Lower leg skin (tissue), 3 donors: ENCODE measurements at regions not wholly inside any gene's neighbourhood (a gene's known extent, or its start where the extent isn't known, plus 50 kb on each side); places are given as distances from the start of the nearest gene placed in this dataset.

Experiments
- CTCF ChIP-seq, 3 donors: fragments of 450-650 bp; IDR thresholded peaks; one replicate each; pipeline ENCODE4 v1.5.1; 2016; ENCODE audit warnings: antibody characterized with exemption in 3 of 3, mild to moderate bottlenecking in 3 of 3, moderate library complexity in 2 of 3
- POLR2A ChIP-seq, 2 donors: fragments of 450-650 bp; IDR thresholded peaks; one replicate each; pipeline ENCODE4 v1.6.1; 2016 to 2017; ENCODE audit warnings: antibody characterized with exemption in 2 of 2, mild to moderate bottlenecking in 1 of 2, moderate library complexity in 1 of 2

- TF ChIP-seq POLR2A (IDR thresholded peaks at IDR 0.05) (no peak), CTCF (IDR thresholded peaks at IDR 0.05) (no peak)
These were observed 60.6 kb upstream of the CUL3 start for GRCh38 chr2:224645722-224646121.
